ENCODE measurements at regions not wholly inside any gene's neighbourhood (a gene's known extent, or its start where the extent isn't known, plus 50 kb on each side); places are given as distances from the start of the nearest gene placed in this dataset.

GRCh38 chr2:4090668-4091630 lies 387.6 kb downstream of the DCDC2C start:
- TF ChIP-seq BACH1 (IDR thresholded peaks at IDR 0.05; ENCODE audit: borderline replicate concordance) (no peak), NFXL1 (IDR thresholded peaks at IDR 0.05; ENCODE audit: borderline replicate concordance) (no peak), SUPT20H (IDR thresholded peaks at IDR 0.05; ENCODE audit: borderline replicate concordance, control insufficient read depth, low read depth, low read length) (no peak), CTCF (IDR thresholded peaks at IDR 0.05 in 2 of 3, conservative IDR thresholded peaks at IDR 0.05 in 1 of 3; ENCODE audit: control insufficient read depth in 2 of 3, extremely low read depth in 1 of 3, insufficient read depth in 1 of 3, low read depth in 3 of 3, low read length in 3 of 3) (no peak), EZH2 (IDR thresholded peaks at IDR 0.05; ENCODE audit: borderline replicate concordance, control insufficient read depth, low read depth, low read length) (no peak), GABPA (IDR thresholded peaks at IDR 0.05; ENCODE audit: low read depth) (no peak), CREM (IDR thresholded peaks at IDR 0.05; ENCODE audit: low read depth) (no peak), BCLAF1 (IDR thresholded peaks at IDR 0.05) (no peak), BRCA1 (IDR thresholded peaks at IDR 0.05; ENCODE audit: low read depth, low read length) (no peak), NR2C2 (IDR thresholded peaks at IDR 0.05; ENCODE audit: borderline replicate concordance, control insufficient read depth, insufficient read length, low read depth) (no peak), NFIC (IDR thresholded peaks at IDR 0.05; ENCODE audit: low read depth, low read length) (no peak), SREBF2 (IDR thresholded peaks at IDR 0.05; ENCODE audit: low read length) (no peak), YY1 (IDR thresholded peaks at IDR 0.05; ENCODE audit: low read depth, low read length) (no peak)

All from GM12878 (cell line).